ENCODE measurements at regions not wholly inside any gene's neighbourhood (a gene's known extent, or its start where the extent isn't known, plus 50 kb on each side); places are given as distances from the start of the nearest gene placed in this dataset.

DNA sequence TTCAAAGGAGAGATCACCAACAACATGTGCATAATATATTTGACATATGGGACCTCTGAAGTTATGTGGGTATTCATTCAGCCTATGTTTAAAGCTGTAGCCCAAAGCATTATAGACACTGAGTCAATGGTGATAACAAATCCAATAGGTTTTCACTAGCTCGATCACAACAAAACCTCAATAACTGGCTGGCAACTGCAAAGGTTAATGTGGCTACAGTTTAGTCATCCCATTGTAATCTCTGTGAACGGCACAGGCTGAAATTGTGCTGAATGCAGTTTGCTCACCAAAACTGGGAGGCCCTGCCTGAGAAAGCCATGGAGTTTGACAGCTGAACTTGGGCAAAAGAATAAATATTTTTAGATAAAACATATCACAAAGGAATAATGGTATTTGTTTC is 152.4 kb upstream of the ADO start:
- Histone ChIP-seq H3K9me3 (ENCODE audit: insufficient read depth, low read depth, low read length) (no peaks in the 10 kb centered on the region), H3K36me3 (ENCODE audit: insufficient read depth, low read depth, low read length) (no peaks in the 10 kb centered on the region), H3K9ac (ENCODE audit: low read depth, low read length) (no peak overlapping the region), H3K4me3 (ENCODE audit: low read length) (no peak overlapping the region), H3K27ac (ENCODE audit: low read length) (no peak overlapping the region), H3K4me1 (ENCODE audit: insufficient read depth, low read length) (no peaks in the 10 kb centered on the region), H3K27me3 (ENCODE audit: insufficient read depth, low read length) (no peaks in the 10 kb centered on the region)

DNA sequence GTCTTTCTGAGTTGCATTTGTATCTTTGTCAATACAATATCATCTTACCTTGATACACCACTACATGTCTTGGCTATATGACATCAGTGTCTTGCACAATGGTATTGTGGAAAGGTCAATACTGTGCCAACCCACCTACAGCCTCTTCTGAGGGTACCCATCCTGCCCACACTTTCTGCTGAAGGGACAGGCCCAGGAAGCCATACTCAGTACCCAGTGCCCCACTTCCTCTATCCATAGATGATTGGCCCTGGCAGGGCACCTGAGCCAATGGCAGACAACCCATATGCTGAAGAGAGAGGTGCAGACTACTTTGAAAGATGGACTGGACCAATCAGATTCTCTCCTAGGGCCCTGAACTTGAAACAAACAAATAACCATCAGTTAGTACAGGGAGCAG is 152.0 kb upstream of the ADO start:
- Histone ChIP-seq H3K27me3 (ENCODE audit: insufficient read depth, low read length) (no peaks in the 10 kb centered on the region), H3K9me3 (ENCODE audit: insufficient read depth, low read depth, low read length) (no peaks in the 10 kb centered on the region), H3K9ac (ENCODE audit: low read depth, low read length) (no peak overlapping the region), H3K36me3 (ENCODE audit: insufficient read depth, low read depth, low read length) (no peaks in the 10 kb centered on the region), H3K27ac (ENCODE audit: low read length) (no peak overlapping the region), H3K4me1 (ENCODE audit: insufficient read depth, low read length) (no peaks in the 10 kb centered on the region), H3K4me3 (ENCODE audit: low read length) (no peak overlapping the region)

DNA sequence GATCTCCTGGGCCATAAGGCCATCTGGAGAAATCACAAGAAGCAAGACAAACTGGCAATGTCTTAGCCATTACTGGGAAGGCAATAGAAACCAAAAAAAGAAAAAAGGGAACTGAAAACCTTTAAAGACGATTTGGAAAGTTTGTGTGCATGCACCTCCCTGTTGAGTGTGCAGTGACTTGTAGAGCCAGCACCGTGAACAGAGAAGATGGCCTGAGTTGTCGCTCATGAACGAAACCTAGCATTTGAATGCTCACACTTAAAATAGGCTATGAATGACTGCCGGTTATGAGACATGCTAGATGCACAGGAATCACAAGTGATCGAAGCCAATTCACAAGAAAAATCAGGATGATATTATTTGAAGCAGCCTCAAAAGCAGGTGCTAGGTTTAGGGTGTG is 151.3 kb upstream of the ADO start:
- no peak overlapping the region for H3K4me3 ChIP-seq (ENCODE audit: low read length)

DNA sequence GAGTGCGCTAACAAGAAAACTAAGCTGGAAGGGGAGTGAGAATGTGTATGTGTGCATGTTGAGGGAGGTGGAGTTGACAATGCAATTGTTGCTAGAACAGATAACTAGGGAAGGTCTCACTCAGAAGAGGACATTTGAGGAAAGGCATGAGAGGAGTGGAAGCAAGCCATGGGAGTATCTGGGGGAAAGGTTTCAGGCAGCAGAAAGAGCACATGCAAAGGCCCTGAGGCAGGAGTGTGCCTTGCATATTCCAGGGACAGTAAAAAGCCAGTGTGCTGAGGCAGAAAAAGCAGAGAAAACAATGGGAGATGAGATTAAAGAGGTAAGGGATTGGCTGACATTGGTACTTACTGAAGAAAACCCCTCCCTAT is 149.6 kb upstream of the ADO start:
- Histone ChIP-seq H3K9ac (ENCODE audit: low read depth, low read length) (no peak overlapping the region), H3K27ac (ENCODE audit: low read length) (no peak overlapping the region), H3K4me3 (ENCODE audit: low read length) (no peak overlapping the region), H3K9me3 (ENCODE audit: insufficient read depth, low read depth, low read length) (no peaks in the 10 kb centered on the region), H3K4me1 (ENCODE audit: insufficient read depth, low read length) (no peaks in the 10 kb centered on the region), H3K36me3 (ENCODE audit: insufficient read depth, low read depth, low read length) (no peaks in the 10 kb centered on the region), H3K27me3 (ENCODE audit: insufficient read depth, low read length) (no peaks in the 10 kb centered on the region)

More for the DNA sequence above, 151.3 kb upstream of the ADO start:
- Histone ChIP-seq H3K27me3 (ENCODE audit: insufficient read depth, low read length) (no peaks in the 10 kb centered on the region), H3K4me1 (ENCODE audit: insufficient read depth, low read length) (no peaks in the 10 kb centered on the region), H3K27ac (ENCODE audit: low read length) (no peak overlapping the region), H3K9ac (ENCODE audit: low read depth, low read length) (no peak overlapping the region), H3K9me3 (ENCODE audit: insufficient read depth, low read depth, low read length) (no peaks in the 10 kb centered on the region), H3K36me3 (ENCODE audit: insufficient read depth, low read depth, low read length) (no peaks in the 10 kb centered on the region)

DNA sequence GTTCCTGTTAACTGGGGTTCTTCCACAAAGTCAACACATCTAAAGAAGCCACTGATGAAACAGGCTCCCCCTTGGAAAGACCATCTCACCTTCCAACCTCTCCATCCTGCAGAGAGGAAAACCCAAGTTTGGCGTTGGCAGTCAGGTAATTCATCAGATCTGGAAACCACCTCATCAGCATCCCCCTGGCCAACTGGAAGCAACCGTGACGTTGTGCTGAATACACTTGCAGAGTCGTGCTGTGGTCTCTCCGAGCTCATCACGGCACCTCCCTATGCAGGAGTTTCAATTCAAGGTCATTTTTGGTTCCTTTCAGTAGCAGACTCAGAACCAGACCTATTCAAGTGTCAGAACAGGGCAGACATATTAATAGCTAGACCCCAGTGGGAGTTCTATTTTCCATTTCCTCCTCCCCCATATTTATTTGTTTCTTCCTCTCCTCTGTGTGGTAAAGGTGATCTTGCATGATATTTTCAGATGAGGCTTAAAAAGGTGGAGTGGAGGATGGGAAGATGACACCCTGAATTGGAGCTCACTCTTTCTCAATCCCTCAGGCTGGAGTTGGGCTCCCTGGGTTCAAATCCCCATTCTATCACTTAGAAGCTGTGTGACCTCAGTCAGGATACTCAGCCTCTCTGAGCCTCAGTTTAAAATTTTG is 149.1 kb upstream of the ADO start:
- Histone ChIP-seq H3K27ac (ENCODE audit: low read length) (no peak overlapping the region), H3K4me3 (ENCODE audit: low read length) (no peak overlapping the region), H3K36me3 (ENCODE audit: insufficient read depth, low read depth, low read length) (no peaks in the 10 kb centered on the region), H3K27me3 (ENCODE audit: insufficient read depth, low read length) (no peaks in the 10 kb centered on the region), H3K4me1 (ENCODE audit: insufficient read depth, low read length) (no peaks in the 10 kb centered on the region), H3K9ac (ENCODE audit: low read depth, low read length) (no peak overlapping the region), H3K9me3 (ENCODE audit: insufficient read depth, low read depth, low read length) (no peaks in the 10 kb centered on the region)

DNA sequence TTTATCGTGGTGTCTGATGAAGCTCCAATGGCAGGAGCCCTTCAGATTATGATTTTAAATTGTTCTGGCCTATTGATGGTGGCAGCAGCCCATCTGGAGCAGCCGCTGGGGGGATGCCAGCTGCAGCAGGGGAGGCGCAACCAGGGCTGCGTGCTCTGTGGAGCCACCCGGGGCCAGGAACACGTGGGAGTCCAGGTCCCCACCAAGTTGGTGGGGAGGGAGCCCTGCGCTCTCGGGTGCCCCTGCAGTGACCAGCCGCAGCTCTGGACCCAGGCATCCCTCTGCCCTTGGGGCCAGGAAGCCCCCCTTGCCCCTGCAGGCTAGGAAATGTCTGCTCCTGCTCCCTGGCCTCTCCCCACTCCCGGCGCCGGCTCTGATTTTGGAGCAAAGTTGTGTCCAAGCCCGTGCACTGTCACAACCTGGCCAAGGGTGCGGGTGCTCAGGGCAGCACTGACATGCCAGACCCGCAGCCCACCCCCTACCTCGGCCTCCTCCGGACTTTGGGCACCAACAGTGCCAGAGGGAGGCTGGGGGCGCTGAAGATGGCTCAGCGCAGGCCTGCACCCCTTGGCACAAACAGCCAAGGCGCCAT is 147.2 kb upstream of the ADO start:
- Histone ChIP-seq H3K9me3 (ENCODE audit: insufficient read depth, low read depth, low read length) (peaks cover 7% of the 10 kb centered on the region), H3K36me3 (ENCODE audit: insufficient read depth, low read depth, low read length) (no peaks in the 10 kb centered on the region), H3K27ac (ENCODE audit: low read length) (no peak overlapping the region), H3K27me3 (ENCODE audit: insufficient read depth, low read length) (no peaks in the 10 kb centered on the region), H3K4me1 (ENCODE audit: insufficient read depth, low read length) (no peaks in the 10 kb centered on the region), H3K9ac (ENCODE audit: low read depth, low read length) (no peak overlapping the region), H3K4me3 (ENCODE audit: low read length) (no peak overlapping the region)

DNA sequence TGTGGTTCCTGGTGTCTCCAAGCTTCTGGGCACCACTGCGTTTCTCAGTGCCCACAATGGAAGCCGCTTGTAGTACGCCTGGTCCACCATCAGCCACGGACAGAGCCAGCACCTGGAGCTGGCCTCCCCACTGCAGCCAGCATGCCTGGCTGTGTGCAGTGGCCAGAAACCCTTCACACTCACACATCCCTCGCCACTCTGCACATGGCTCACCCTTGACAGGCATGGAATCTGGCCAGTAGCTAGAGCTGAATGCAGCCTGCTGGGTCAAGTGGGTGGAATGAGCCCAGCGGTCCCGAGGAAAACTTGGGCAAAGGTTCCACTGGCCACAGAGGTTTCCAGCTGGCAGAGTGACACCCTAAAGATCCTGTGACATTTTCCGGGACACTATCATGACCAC is 146.0 kb upstream of the ADO start:
- no peak overlapping the region for H3K9ac ChIP-seq (ENCODE audit: low read depth, low read length)
- no peaks in the 10 kb centered on the region for H3K27me3 ChIP-seq (ENCODE audit: insufficient read depth, low read length)
- peaks cover 7% of the 10 kb centered on the region for H3K9me3 ChIP-seq (ENCODE audit: insufficient read depth, low read depth, low read length)
- no peaks in the 10 kb centered on the region for H3K4me1 ChIP-seq (ENCODE audit: insufficient read depth, low read length)
- H3K36me3 ChIP-seq (ENCODE audit: insufficient read depth, low read depth, low read length): no peaks in the 10 kb centered on the region
- no peak overlapping the region for H3K27ac ChIP-seq (ENCODE audit: low read length)
- H3K4me3 ChIP-seq (ENCODE audit: low read length): no peak overlapping the region

DNA sequence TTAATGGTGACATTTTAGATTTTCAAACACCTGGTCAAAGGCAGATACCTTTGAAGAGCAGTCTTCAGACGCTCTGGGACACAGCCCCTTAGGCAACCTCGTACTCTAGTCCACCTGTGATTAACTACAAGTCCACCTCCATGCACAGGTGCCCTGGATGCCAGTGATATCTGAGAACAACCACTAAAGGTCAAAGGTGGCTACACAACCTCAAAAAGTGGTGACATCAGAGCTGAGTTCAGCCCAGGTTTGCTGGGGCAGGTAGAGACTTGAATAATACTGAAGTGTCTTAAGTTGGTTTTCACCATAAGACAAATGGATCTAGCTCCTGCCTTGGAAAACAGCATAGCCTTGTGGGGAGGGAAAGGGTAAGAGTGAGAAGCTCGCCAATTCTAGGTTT is 143.4 kb upstream of the ADO start:
- H3K27me3 ChIP-seq (ENCODE audit: insufficient read depth, low read length): no peaks in the 10 kb centered on the region
- no peak overlapping the region for H3K9ac ChIP-seq (ENCODE audit: low read depth, low read length)
- H3K27ac ChIP-seq (ENCODE audit: low read length): no peak overlapping the region
- peaks cover 7% of the 10 kb centered on the region for H3K9me3 ChIP-seq (ENCODE audit: insufficient read depth, low read depth, low read length)
- no peaks in the 10 kb centered on the region for H3K36me3 ChIP-seq (ENCODE audit: insufficient read depth, low read depth, low read length)
- no peaks in the 10 kb centered on the region for H3K4me1 ChIP-seq (ENCODE audit: insufficient read depth, low read length)
- no peak overlapping the region for H3K4me3 ChIP-seq (ENCODE audit: low read length)

DNA sequence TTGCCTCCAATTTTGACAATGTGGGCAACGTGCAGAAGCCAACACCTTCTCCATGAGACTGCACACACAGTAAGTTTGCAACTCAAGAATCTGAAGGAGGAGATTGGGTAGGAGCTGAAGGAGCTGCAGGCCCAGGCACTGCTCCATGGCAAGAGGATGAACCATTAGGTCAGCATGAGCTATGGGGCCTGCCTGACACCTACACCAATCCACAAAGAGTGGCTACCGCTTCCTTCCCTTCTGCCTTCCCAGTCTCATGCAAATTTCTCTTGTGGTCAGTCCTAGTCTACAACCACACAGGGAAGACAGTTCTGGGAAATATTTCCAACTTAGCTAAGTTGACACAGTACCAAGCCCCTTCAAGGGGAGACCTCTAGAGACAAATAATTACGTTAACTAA is 142.0 kb upstream of the ADO start:
- H3K27me3 ChIP-seq (ENCODE audit: insufficient read depth, low read length): no peaks in the 10 kb centered on the region
- no peak overlapping the region for H3K4me3 ChIP-seq (ENCODE audit: low read length)
- no peak overlapping the region for H3K9ac ChIP-seq (ENCODE audit: low read depth, low read length)
- no peaks in the 10 kb centered on the region for H3K4me1 ChIP-seq (ENCODE audit: insufficient read depth, low read length)
- no peaks in the 10 kb centered on the region for H3K36me3 ChIP-seq (ENCODE audit: insufficient read depth, low read depth, low read length)
- no peak overlapping the region for H3K27ac ChIP-seq (ENCODE audit: low read length)
- peaks cover 7% of the 10 kb centered on the region for H3K9me3 ChIP-seq (ENCODE audit: insufficient read depth, low read depth, low read length)

DNA sequence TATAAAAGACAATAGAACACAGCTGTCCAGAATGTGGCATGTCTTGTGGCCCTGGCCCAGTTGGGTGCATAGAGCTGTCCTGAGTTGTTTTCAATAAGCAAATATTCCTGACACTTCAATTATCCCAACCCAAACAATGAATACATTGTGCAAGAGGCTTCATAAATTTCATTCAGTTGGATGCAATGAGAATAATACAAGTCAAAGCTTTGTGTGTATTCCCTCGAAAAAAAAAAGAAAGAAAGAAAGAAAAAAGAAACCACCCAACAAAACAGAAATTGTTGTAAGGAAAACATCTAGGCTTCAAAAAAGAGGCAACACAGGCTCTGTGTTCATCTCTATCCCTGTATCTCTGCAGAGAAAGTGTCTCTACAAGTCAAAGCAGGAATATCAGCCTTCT is 138.7 kb upstream of the ADO start:
- Histone ChIP-seq H3K4me1 (ENCODE audit: insufficient read depth, low read length) (no peaks in the 10 kb centered on the region; the same call in 1 of the 2 replicates), H3K9ac (ENCODE audit: low read depth, low read length) (no peak overlapping the region), H3K4me3 (ENCODE audit: low read length) (no peak overlapping the region), H3K9me3 (ENCODE audit: insufficient read depth, low read depth, low read length) (peaks cover 7% of the 10 kb centered on the region), H3K27ac (ENCODE audit: low read length) (no peak overlapping the region), H3K27me3 (ENCODE audit: insufficient read depth, low read length) (no peaks in the 10 kb centered on the region), H3K36me3 (ENCODE audit: insufficient read depth, low read depth, low read length) (no peaks in the 10 kb centered on the region)

DNA sequence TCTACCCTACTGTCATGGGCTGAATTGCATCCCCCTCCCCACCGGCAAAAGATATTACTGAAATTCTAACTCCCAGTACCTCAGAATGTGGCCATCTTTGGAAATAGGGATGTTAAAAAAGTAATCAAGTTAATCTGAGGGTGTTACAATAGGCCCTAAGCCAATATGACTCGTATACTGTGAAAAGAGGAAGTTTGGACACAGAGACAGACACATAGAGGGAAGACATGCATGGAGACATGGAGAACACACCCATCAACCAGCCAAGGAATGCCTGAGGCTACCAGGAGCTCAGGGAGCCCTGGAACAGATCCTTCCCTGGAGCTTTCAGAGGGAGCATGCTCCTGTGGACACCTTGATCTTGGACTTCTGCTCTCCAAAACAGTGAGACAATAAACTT is 138.2 kb upstream of the ADO start:
- Histone ChIP-seq H3K27ac (ENCODE audit: low read length) (no peak overlapping the region), H3K36me3 (ENCODE audit: insufficient read depth, low read depth, low read length) (no peaks in the 10 kb centered on the region), H3K9ac (ENCODE audit: low read depth, low read length) (no peak overlapping the region), H3K27me3 (ENCODE audit: insufficient read depth, low read length) (no peaks in the 10 kb centered on the region), H3K9me3 (ENCODE audit: insufficient read depth, low read depth, low read length) (peaks cover 7% of the 10 kb centered on the region), H3K4me1 (ENCODE audit: insufficient read depth, low read length) (no peaks in the 10 kb centered on the region; the same call in 1 of the 2 replicates), H3K4me3 (ENCODE audit: low read length) (no peak overlapping the region)

DNA sequence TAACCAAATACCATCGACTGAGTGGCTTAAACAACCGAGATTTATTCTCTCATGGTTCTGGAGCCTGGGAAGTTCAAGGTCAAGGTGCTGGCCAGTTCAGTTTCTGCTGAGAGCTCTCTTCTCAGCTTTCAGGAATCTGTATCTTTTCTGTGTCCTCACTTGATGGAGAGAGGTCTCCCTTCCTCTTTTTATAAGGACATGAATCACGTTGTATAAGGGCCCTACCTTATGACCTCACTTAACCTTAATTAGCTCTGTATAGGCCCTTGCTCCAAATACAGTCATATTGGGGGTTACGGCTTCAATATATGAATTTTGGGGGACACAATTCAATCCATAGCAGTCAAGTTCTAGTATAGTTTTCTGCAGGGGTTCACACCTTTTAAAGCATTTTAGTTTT is 135.2 kb upstream of the ADO start:
- no peaks in the 10 kb centered on the region for H3K27me3 ChIP-seq (ENCODE audit: insufficient read depth, low read length)
- no peaks in the 10 kb centered on the region; the same call in 1 of the 2 replicates for H3K4me1 ChIP-seq (ENCODE audit: insufficient read depth, low read length)
- H3K36me3 ChIP-seq (ENCODE audit: insufficient read depth, low read depth, low read length): no peaks in the 10 kb centered on the region
- no peaks in the 10 kb centered on the region for H3K9me3 ChIP-seq (ENCODE audit: insufficient read depth, low read depth, low read length)
- no peak overlapping the region for H3K4me3 ChIP-seq (ENCODE audit: low read length)
- no peak overlapping the region for H3K9ac ChIP-seq (ENCODE audit: low read depth, low read length)
- H3K27ac ChIP-seq (ENCODE audit: low read length): no peak overlapping the region

Measured in iPS-20b (cell line).